Uterus (tissue), 3 donors: ENCODE measurements at regions not wholly inside any gene's neighbourhood (a gene's known extent, or its start where the extent isn't known, plus 50 kb on each side); places are given as distances from the start of the nearest gene placed in this dataset.

ENCODE experiments used
- DNase-seq, 2 donors: peaks; one replicate each; pipeline ENCODE4 v3.0.0-alpha.2; 2019 to 2020
- H3K27ac ChIP-seq, 2 donors: fragments of 200-600 bp; sonication (generic); 1 replicate in 1 of 2; 2 replicates in 1 of 2; pipeline ENCODE4 v1.5.1; 2016 to 2018
- H3K27me3 ChIP-seq, 2 donors: fragments of 200-600 bp; sonication (generic); one replicate each; pipeline ENCODE4 v1.5.1; 2018 to 2019; ENCODE audit warnings: control low read depth in 1 of 2
- H3K36me3 ChIP-seq, 2 donors: fragments of 200-600 bp; sonication (generic); one replicate each; pipeline ENCODE4 v1.5.1; 2019; ENCODE audit warnings: control low read depth in 1 of 2
- H3K4me1 ChIP-seq, 2 donors: fragments of 200-600 bp; sonication (generic); one replicate each; pipeline ENCODE4 v1.5.1; 2018 to 2019; ENCODE audit warnings: control low read depth in 1 of 2
- H3K4me3 ChIP-seq, 2 donors: fragments of 200-600 bp; sonication (generic); 1 replicate in 1 of 2; 2 replicates in 1 of 2; pipeline ENCODE4 v1.5.1; 2018 to 2019; ENCODE audit warnings: mild to moderate bottlenecking in 1 of 2
- H3K9me3 ChIP-seq, 2 donors: fragments of 200-600 bp; sonication (generic); one replicate each; pipeline ENCODE4 v1.5.1; 2019; ENCODE audit warnings: control low read depth in 1 of 2
- POLR2A ChIP-seq, 2 donors: fragments of 450-650 bp; IDR thresholded peaks; one replicate each; pipeline ENCODE4 v1.6.1; 2016; ENCODE audit warnings: antibody characterized with exemption in 2 of 2, mild to moderate bottlenecking in 1 of 2, moderate library complexity in 1 of 2
- intact Hi-C: fragments of 100-400 bp; cut with DNase I; formaldehyde crosslinking; loops from one replicate; pipeline ENCODE4 v1.15.1; 2023; ENCODE audit warnings: low total_unique reads
- TF ChIP-seq, protein P1 (sequence below), 4 experiments: fragments of 200-600 bp in 2 of 4; fragments of 450-650 bp in 2 of 4; sonication (generic) in 2 of 4; IDR thresholded peaks; one replicate each; pipeline ENCODE4 v1.5.1; 2016 to 2019; ENCODE audit warnings: antibody characterized with exemption in 4 of 4, mild to moderate bottlenecking in 2 of 4, moderate library complexity in 1 of 4
- donor health status: DM: yes; HTN: yes; CAD: no.

GRCh38 chr10:64089648-64090047 lies 568.4 kb downstream of the REEP3 start:
- Histone ChIP-seq H3K4me1 (no peaks in the 10 kb centered on the region), H3K9me3 (no peaks in the 10 kb centered on the region), H3K27me3 (no peaks in the 10 kb centered on the region), H3K27ac (no peak overlapping the region), H3K4me3 (no peak overlapping the region), H3K36me3 (no peaks in the 10 kb centered on the region)
- intact Hi-C loops = no loop called here
- no peak for TF ChIP-seq POLR2A (IDR thresholded peaks at IDR 0.05)
- TF ChIP-seq, protein P1, sequence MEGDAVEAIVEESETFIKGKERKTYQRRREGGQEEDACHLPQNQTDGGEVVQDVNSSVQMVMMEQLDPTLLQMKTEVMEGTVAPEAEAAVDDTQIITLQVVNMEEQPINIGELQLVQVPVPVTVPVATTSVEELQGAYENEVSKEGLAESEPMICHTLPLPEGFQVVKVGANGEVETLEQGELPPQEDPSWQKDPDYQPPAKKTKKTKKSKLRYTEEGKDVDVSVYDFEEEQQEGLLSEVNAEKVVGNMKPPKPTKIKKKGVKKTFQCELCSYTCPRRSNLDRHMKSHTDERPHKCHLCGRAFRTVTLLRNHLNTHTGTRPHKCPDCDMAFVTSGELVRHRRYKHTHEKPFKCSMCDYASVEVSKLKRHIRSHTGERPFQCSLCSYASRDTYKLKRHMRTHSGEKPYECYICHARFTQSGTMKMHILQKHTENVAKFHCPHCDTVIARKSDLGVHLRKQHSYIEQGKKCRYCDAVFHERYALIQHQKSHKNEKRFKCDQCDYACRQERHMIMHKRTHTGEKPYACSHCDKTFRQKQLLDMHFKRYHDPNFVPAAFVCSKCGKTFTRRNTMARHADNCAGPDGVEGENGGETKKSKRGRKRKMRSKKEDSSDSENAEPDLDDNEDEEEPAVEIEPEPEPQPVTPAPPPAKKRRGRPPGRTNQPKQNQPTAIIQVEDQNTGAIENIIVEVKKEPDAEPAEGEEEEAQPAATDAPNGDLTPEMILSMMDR (IDR thresholded peaks at IDR 0.05) = no peak
- no peak for DNase-seq

DNA sequence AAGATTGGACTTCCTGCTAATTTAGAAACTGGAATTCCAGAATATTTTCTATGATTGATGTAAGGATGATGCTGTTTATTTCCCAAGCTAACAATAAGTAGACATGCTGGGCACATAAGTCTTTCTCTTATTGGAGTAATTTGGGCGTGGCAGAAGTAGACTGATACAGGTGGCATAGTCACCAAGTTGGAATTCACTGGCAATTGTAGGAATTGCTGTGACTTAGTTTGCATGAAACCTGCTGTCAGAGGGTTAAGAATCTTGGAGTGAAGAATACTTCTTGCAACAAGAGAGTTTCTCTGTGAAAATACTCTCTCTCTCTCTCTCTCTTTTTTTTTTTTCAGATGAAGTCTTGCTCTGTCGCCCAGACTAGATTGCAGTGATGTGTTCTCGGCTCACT lies 569.7 kb downstream of the REEP3 start:
- Histone ChIP-seq H3K27me3 (no peaks in the 10 kb centered on the region), H3K4me3 (no peak overlapping the region), H3K27ac (no peak overlapping the region), H3K36me3 (no peaks in the 10 kb centered on the region), H3K4me1 (no peaks in the 10 kb centered on the region), H3K9me3 (no peaks in the 10 kb centered on the region)
- TF ChIP-seq, protein P1 (IDR thresholded peaks at IDR 0.05) = no peak
- no peak for TF ChIP-seq POLR2A (IDR thresholded peaks at IDR 0.05)
- intact Hi-C loops = no loop called here
- no peak for DNase-seq

- intact Hi-C loops = no loop called here
- DNase-seq = no peak
- Histone ChIP-seq H3K4me1 (no peaks in the 10 kb centered on the region), H3K36me3 (no peaks in the 10 kb centered on the region), H3K4me3 (no peak overlapping the region), H3K27me3 (no peaks in the 10 kb centered on the region), H3K27ac (no peak overlapping the region), H3K9me3 (no peaks in the 10 kb centered on the region)
- no peak for TF ChIP-seq POLR2A (IDR thresholded peaks at IDR 0.05)
- TF ChIP-seq, protein P1 (IDR thresholded peaks at IDR 0.05) = peak in 1 of 4 experiments; percentile 7
These were observed 570.7 kb downstream of the REEP3 start for GRCh38 chr10:64091897-64092296.

DNA sequence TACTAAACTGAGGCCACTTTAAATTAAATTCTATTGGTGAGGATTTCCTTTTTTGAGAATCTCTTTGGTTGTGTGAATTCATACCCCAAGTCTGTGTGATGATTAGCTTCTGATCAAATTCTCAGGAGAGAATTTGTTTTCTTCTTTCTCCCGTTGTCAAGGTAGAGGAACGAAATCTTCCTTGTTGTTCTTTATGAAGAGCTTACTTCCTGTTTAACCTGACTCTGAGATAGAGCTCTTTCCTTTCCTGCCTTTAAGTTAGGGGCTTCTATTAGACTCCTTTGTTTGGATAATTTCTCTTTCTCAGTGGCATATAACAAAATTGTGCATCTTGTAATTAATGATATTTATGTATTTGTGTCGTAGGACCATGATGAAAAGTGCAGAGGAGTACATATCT lies 572.1 kb downstream of the REEP3 start:
- DNase-seq = no peak
- no peaks in the 10 kb centered on the region for H3K9me3 ChIP-seq
- no peaks in the 10 kb centered on the region for H3K4me1 ChIP-seq
- H3K27ac ChIP-seq = no peak overlapping the region
- H3K4me3 ChIP-seq = no peak overlapping the region
- TF ChIP-seq, protein P1 (IDR thresholded peaks at IDR 0.05) = no peak
- no peak for TF ChIP-seq POLR2A (IDR thresholded peaks at IDR 0.05)
- H3K27me3 ChIP-seq = no peaks in the 10 kb centered on the region
- intact Hi-C loops = no loop called here
- no peaks in the 10 kb centered on the region for H3K36me3 ChIP-seq

- TF ChIP-seq, protein P1 (IDR thresholded peaks at IDR 0.05) = no peak
- TF ChIP-seq POLR2A (IDR thresholded peaks at IDR 0.05) = no peak
- intact Hi-C loops = no loop called here
- H3K27me3 ChIP-seq = no peaks in the 10 kb centered on the region
- H3K27ac ChIP-seq = no peak overlapping the region
- H3K4me3 ChIP-seq = no peak overlapping the region
- H3K36me3 ChIP-seq = no peaks in the 10 kb centered on the region
- no peaks in the 10 kb centered on the region for H3K9me3 ChIP-seq
- H3K4me1 ChIP-seq = no peaks in the 10 kb centered on the region
- DNase-seq = no peak
These were observed 572.8 kb downstream of the REEP3 start for GRCh38 chr10:64093946-64094535.
